ENCODE measurements at regions not wholly inside any gene's neighbourhood (a gene's known extent, or its start where the extent isn't known, plus 50 kb on each side); places are given as distances from the start of the nearest gene placed in this dataset.

DNA sequence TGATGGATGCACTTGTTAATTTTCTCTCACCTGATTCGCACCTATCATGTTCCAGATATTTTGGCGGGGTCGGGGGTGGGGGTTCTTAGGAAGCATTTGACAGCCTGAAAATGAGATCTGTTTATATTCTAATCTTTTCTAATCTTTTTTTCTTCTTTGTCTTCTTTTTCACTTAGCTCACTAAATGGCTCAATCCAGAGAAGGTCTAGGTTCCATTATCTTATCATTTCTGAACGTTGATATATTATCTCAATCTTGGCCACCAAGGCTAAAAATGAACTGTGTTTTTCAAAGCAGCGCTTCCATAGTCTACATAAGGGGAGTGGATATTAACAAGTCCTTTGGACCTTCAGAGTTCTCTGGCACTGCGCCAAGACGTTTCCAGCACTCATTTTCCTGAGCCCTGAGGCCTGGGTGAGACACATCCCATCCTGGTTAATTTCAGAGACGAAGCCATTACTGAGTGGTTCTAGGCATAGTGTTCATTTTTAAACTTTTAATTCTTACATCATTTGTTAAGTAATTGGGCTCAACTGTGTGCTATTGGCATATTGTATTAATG, 229.0 kb downstream of the SOX11 start:
- DNase-seq = no peak

DNA sequence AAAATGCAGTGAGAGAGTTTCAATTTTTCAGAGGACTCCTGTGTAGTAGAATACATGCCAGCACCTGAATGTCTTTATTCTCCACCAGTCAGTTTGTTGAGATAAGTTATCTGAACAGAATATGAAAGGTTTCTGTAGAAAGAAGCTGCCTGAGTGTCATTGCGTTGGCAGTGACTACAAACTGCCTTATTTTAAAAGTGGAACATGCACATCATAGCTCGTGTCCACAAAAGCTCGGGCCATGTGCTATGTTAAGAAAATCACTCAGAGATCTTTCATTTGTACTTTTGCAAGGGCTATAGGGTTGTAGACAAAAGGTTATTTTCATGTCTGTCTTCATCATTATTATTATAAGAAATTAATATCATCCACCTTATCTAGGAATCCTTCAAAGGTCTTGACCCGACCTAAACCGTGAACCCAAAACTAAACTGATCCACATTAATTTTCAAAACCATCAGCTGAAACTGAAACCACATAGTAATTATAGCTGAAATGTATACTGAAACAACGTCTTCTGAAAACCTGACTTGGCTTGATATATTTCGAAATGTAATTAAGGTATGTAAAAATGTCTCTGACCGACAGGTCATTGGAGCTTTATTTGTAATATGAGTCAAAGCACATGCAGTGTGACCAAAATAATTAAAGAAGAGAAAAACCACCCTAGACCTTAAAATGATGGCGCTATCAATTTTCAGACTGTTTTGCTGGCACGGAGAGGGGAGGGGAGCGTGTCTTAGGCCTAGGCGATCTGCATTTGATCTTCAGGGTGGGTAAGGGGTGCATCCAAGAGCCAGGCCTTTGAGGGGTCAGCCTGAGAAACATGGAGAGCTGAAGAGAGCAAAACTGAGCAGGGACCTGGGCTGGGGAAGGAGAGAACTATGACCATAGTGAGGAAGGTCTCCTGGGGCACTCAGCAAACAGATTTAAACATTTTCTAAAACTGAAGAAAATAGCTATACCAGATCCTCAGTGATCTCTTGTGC, 232.1 kb downstream of the SOX11 start:
- DNase-seq = no peak

DNA sequence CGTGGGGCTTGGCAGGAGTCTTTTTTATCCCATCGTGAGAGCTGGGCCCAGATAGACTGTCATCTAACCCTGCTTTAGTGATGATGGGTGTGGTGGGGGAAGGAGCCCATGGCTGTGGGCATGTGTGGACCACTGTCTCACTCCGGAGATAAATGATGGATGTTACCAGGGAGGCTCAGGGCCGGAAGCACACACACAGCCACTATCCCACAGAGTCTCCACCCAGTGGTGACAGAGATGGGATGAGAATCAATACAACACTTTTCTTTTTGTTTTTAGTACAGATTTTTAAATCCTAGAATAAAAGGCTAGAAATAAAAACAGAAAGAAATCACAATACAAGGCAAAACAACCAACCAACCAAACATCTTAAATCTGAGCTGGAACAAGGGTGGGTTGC, 233.4 kb downstream of the SOX11 start:
- DNase-seq = no peak

DNA sequence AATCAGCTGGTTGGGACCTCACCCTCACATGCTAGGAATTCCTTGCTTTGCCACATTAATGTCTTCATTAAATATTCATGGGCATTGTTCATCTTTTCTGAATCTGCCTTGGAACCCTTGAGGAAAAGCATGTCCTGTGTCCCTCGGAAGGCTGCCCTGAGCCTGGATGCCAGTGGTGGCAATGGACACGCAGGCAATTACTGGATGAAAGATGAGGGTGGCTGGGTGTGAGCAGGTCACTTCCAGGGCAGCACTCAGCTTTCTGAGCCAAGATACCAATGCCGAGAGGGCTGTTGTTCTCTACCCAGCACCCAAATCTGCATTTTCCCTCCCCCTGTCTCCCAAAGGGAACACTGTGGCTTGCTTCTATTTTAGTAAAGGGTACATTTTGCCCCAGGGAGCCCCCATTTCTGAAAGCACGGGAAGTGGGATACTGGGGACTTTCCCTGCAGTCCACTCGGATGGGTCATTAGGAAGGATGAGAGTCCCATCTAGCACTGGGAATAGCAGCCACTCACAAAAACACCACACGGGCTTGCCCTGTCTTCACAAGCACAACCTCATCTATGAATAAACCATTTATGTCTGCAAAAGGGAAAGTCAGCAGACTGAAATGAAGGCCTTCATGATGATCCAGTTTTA, 234.8 kb downstream of the SOX11 start:
- DNase-seq = no peak

DNA sequence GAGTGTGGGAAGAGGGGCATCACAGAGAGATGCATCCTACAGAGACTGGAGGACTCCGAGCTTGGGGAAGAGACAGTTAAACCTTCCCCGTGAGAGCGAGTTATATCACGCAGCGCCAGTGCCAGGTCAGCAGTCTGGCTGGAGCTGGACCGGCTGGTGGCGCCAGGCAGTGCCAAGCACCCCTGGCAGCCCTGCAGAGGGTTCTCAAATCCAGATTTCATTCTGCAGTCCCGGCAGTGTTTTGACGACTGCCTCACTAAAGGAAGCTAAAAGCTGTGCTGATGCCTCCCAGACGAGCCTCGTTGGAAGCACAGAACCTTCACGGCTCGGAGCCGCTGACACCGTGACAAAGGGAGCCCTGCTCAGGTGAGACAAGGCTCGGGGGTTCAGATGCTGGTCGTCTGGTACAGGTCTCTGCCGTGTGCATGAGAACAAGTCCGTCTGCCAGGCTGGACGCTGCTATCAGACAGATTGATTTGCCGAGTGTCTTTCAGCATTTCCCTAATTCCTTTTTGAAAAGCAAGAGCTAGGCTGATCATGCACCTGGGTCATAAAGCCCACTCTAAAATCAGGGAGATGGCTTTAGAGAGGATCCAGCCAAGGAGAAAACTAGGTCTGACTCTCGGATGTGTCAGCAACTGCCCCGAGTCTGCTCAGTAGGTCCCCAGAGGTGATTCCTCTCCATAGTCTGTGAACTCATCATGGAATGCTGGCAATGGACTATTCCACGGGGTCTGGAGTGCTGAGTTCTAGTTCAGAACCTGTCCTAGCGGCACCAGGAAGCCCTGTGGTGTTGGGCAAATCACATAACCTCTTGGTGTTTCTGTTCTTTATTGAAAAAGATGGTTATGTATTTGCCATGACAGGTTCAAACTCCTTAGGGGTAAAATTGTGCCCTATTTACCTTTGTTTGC, 240.6 kb downstream of the SOX11 start:
- DNase-seq = no peak

DNA sequence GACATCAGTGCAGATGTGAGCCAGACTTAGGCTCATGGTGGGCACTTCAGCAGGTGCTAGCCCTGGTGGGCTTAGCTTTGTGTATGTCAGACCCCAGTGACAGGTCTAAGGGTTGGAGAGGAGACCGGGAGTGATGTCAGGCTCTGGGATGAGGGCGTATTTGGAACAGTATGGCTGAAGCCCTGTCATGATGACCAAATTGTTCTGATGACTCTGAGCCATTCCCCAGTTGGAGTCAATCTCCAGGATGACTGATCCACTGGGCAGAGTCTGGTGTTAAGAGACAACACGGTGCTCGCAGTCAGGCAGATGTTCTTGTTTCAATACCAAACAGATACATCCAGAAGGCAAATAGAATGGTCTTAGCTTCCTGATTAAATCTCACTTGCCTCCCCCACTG, 241.5 kb downstream of the SOX11 start:
- DNase-seq = no peak

DNA sequence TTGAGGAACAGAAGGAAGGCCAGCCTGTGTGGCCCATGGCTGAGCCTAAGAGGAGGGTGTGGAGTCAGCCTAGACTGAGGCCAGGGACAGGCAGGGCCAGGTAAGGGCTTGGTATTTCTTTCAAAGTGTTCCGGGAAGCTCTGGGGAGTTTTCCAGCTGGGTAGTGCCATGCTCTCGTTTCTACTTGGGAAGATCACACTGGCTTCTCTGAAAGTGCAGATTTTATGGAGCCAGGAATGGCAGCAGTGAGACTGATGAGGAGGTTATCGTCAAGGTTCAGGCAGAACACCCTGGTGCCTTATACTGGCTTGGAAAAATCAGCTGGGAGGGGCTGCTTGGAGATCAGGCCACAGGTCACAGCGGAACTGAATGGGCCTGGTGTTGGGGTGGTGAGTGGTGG, 245.1 kb downstream of the SOX11 start:
- DNase-seq = no peak

DNA sequence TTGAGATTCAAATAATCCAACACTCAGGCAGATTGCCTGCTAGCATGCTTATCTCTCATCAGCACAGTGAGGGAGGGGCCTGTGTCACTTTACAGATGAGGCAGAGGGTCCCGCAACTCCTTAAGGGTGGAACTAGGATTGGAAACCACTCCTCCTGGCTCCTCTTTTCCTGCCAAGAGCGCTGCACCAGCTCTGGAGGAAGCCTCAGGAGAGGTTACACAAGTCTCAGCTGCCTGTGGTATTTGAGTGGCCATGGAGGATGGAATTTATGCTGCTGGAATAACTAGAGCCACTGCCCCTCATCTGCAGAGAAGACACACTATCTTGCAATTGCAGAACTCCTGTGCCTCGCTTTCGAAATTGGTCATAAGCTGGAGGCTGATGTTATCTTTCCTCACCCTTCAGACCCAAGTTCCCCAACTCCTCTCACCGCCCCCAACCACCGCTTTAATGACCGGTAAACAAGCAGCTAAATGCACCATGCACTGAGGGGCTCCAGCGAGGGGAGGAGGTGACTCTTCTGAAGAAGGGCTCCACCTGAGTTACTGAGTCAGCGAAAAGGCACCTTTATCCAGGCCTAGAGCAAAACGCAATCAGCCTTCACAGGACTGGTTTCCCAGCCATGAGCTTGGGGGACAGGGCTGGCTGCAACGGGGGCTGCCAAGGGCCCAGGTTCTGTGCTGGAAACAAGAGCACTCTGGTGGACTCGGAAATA, 245.8 kb downstream of the SOX11 start:
- DNase-seq = no peak

DNA sequence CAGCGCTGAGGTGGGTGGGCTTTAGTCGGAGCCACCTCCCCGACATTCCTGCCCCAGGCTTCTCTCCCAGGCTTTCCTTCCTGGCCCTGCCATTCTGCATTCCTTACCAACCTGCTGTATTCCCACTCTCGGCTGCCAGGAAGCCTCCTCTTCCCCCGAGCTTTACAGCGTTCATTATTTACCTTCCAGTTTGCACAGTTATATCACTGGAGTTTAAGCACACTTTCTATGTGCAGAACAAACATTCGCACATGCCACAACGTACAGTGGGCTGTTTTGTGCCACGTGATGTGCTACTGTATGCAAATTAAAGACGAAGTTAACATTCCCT, 246.3 kb downstream of the SOX11 start:
- no peak for DNase-seq

DNA sequence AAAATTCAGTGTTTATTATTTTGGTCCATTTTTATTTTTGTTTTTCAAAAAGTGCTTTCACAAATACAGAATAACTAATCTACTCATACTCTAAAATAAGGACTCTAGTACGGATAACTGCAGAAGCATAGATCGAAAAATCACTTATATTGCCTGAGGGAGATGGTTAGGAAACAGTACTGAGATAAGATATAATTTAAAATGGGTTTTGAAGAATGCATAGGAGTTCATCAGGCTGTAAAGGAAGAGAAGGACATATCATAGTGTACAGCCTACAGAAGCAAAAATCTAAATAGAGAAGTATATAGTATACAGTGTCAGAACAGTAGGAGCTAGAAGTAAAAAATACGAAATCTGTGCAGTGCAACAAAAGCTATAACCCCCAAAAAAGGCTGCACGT, 247.4 kb downstream of the SOX11 start:
- DNase-seq = no peak

DNA sequence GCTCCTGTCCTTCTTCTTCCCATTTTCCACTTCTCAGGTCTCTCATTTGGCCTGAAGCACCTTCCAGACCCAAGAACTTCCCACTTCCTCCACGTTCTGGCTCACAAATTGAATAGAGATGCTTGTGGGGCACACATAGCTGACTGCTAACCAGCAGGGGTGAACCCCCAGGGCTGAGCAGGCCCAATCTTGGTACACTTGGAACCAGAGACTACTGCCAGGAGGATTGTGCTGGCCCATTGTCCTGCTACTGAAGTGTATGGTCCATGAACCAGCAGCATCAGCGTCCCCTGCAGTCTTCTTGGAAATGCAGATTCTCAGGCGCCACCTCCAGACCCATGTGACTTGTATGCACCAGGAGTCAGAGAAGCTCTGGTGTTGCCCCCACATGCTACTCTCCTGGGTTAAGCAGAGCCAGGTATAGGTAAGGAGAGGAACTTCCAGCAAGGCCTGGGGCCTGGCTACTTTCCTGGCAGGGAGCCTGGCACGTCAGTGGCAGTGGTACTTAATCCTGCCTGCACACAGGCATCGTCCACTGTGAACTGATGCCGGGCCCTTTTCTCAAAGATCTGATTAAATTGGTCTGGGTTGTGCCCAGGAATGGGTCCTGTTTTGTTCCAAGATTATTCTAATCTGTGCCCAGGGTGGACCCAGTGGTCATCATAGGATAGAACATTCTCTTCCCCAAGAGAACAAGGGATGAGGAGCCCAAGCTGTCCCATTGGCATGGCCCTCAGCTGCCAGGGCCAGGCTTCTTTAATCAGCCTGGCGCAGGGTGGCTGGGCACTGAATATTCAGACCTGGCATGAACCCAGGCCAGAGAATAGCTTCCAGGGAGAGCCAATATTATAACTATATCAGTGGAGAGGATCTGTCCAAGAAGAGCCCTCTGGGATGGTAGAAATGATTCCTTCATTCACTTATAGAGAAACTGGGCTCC, 248.7 kb downstream of the SOX11 start:
- DNase-seq = no peak

DNA sequence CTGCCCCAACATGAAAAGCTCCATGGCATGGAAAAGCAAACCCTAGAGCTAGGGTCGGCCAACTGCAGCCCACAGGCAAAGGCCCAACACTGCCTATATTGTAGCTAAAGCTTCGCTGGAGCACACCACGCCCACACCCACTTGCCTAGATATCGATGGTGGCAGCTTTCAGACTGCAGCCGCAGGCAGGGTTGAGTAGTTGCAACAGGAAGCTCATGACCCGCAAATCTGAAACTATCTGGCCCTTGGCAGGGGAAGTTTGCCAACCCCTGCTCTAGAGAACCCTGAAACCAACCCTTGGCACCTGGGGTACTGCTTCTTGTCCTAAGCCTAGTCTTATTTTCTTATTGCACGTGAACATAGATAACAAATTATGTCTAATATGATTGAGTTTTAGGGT, 250.0 kb downstream of the SOX11 start:
- DNase-seq = no peak

DNA sequence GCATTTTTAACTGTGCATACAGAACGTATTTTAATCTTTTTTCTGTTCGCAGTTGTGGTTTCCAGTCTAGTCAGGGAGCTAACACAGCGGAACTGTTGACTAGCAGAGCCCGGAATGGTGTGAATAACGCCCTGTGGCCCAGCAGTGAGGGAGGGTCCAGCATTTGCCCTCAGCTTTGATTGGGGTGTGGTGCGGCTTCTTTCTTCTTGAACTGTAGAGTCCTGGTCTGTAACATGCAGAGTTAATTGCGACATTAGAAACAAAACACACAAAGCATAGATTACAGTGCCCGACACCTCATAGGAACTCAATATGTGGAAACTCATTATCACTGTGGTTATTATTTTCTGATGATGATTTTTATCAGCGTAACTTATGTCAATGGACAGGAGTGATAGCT, 253.6 kb downstream of the SOX11 start:
- no peak for DNase-seq

DNA sequence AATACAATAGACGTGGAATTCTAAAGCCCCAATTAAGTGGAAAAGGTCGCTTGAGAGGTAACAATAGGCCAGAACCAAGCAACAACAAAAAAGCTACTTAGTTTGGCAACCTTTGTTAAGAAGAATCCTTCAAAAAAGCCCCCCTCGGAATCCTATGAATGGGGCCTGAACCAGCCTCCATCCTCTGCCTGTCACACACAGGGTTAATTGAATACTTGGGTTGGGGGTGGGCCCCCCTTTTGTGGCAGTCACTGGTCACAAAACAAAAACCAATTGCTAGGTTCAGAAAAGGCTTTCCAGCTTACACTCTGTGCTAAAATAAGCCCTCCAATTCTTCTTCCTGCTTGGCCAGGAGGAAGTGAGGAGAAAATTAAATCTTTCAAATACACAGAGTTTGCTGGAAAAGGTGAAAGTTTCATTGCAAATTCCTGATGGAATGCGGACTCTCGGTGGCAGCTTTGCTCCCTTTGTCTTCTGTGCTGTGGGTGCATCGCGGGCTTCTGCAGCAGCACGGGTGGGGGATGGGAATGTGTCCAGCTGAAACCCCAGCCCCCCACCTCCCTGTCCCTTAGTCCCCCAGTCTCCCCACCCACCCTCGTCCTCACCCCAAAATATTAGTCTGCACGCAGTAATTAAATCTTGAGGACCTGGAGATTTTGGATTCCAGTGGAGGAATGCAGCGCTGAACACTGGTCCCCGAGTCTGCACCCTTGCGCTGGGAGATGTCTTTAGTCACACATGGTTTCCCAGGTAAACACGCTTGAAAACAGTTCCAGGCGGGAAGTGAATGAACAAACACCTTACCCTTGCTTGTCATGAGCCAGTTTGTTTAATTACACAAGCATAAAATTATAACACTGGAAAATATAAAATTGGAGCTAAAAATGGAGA, 254.3 kb downstream of the SOX11 start:
- DNase-seq = no peak

DNA sequence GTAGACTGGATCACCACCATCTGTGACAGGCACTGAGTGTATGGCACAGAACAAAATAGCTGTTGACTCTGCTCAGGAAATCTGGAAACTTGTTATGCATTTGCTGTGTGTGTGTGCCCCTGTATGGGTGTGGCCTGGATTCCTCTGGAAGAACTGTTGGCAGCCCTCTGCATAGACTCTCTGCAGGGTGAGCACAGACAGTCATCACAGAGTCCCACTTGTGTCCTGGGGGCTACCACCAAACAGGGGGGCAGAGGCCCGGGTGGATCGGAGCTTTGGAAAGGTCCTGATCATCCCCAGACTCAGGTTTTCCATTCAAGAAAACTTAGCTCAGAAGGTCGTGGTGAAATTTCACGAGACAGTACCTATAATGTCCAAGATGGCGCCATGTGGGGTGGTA, 258.6 kb downstream of the SOX11 start:
- no peak for DNase-seq

DNA sequence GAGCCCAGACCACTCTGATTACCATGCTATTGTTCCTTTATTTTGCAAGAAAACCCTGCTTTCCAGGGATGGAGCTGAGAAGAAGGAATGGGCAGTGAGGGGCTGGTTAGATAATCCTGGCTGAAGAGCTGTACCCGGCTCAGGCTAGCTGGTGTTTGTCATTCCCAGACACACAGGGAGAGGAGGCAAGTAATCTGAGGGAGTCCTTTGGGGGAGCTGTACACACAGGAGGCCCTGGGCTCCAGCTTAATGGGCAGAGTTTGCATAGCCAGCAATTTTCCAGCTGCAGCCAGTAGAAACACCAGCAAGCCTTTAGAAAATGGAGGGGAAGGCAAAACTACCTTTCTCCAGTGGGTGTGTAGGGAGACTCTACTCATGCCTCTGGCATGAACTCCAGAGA, 259.3 kb downstream of the SOX11 start:
- no peak for DNase-seq

DNA sequence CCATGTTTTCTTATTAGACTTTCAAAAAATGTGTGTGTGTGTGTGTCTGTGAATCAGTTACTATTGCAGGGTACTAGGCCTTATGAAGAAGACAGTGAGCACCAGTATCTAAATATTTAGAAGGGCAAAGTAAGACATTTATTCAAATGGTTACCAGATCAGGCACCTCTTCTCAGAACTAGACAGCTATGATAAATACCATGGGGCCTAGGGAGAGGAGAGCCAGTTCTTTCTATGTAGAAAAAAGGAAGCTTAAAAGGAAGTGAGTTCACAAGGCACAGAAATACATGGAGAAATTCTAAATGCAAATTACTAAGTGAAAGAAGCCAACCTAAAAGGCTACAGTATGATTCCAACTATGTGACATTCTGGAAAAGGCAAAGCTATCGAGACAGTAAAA, 261.3 kb downstream of the SOX11 start:
- no peak for DNase-seq

DNA sequence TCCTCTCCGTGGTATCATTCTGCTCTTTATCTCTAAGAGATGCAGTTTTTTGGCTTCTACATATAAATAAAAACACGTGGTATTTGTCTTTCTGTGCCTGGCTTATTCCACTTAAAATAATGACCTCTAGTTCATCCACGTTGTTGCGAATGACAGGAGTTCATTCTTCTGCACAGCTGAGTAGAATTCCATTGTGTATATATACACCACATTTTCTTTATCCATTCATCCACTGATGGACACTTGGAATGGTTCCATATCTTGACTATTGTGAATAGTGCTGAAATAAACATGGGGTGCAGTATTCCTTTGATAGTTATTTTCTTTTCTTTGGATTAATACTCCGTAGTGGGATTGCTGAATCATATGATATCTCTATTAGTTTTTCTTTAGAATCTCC, 262.3 kb downstream of the SOX11 start:
- no peak for DNase-seq

DNA sequence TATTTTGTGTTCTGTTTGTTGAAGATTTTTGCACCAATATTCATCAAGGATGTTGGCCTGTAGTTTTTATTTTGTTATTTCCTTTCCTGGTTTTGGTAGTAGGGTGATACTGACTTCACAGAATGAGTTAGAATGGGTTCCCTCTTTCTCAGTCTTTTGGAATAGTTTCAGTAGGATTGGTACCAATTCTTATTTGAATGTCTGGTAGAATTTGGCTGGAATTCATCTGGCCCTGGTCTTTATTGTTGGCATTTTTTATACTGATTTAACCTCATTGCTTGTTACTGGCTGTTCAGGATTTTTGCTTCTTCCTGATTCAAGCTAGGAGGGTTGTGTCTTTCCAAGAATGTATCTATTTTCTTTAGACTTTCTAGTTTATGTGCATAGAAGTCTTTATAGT, 263.7 kb downstream of the SOX11 start:
- DNase-seq = no peak
